IPS-20b (cell line): ENCODE measurements at regions not wholly inside any gene's neighbourhood (a gene's known extent, or its start where the extent isn't known, plus 50 kb on each side); places are given as distances from the start of the nearest gene placed in this dataset.

Experiments
- H3K27ac ChIP-seq: one replicate; pipeline ENCODE4 v1.5.1; 2013; ENCODE audit warnings: low read length
- H3K27me3 ChIP-seq: 2 replicates; pipeline ENCODE4 v1.6.1; 2013; ENCODE audit warnings: mild to moderate bottlenecking, low read length, inconsistent platforms; ENCODE audit not compliant: insufficient read depth
- H3K36me3 ChIP-seq: 2 replicates; pipeline ENCODE4 v1.6.1; 2013; ENCODE audit warnings: low read depth, mild to moderate bottlenecking, inconsistent platforms, low read length, moderate library complexity; ENCODE audit not compliant: insufficient read depth
- H3K4me1 ChIP-seq: 2 replicates; pipeline ENCODE4 v1.6.1; 2013; ENCODE audit warnings: mild to moderate bottlenecking, control low read depth, inconsistent platforms, low read length, moderate library complexity; ENCODE audit not compliant: insufficient read depth
- H3K4me3 ChIP-seq: 2 replicates; pipeline ENCODE4 v1.5.1; 2013; ENCODE audit warnings: mild to moderate bottlenecking, low read length, inconsistent platforms
- H3K9ac ChIP-seq: 2 replicates; pipeline ENCODE4 v1.6.1; 2013; ENCODE audit warnings: low read depth, mild to moderate bottlenecking, inconsistent platforms, low read length, moderate library complexity
- H3K9me3 ChIP-seq: 2 replicates; pipeline ENCODE4 v1.6.1; 2013; ENCODE audit warnings: mild to moderate bottlenecking, low read depth, low read length, inconsistent platforms; ENCODE audit not compliant: insufficient read depth

DNA sequence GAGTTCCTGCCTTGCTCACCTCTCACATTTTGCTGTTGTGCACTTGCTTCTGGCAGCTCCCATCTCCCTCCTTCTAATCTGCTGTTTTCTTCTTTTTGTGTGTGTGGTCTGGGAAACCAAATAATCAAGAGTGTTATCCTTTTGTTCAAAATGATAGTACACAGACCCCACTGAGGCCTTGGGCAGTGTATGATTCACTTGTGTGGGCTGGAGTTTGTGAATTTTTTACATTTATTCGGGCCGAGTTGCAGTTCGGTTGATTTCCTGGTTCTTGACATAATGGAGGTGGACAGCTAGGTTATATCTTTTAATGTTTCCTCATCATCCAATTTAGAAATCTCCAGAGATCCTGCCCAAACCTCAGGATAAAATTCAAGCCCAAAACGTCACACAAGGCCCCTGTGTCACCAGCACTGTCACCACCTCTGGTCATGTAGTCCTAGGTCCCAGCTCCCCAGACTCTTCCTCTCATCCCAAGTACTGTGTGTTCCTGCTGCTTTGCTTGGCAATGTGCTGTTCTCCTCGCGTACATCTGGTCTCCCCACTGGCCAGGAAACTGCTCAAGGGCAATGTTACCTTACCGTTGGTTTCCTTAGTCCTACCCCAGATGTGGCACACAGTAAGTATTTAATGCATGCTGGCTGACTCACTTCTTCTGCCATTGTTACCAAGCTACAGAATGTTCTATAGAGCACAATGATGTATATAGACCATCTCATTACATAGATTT, 55.7 kb upstream of the PHACTR2 start:
- Histone ChIP-seq H3K4me3 (no peak overlapping the region), H3K9me3 (no peaks in the 10 kb centered on the region), H3K27me3 (no peaks in the 10 kb centered on the region), H3K4me1 (no peaks in the 10 kb centered on the region; the same call in 1 of the 2 replicates), H3K9ac (no peak overlapping the region), H3K27ac (no peak overlapping the region), H3K36me3 (no peaks in the 10 kb centered on the region)

DNA sequence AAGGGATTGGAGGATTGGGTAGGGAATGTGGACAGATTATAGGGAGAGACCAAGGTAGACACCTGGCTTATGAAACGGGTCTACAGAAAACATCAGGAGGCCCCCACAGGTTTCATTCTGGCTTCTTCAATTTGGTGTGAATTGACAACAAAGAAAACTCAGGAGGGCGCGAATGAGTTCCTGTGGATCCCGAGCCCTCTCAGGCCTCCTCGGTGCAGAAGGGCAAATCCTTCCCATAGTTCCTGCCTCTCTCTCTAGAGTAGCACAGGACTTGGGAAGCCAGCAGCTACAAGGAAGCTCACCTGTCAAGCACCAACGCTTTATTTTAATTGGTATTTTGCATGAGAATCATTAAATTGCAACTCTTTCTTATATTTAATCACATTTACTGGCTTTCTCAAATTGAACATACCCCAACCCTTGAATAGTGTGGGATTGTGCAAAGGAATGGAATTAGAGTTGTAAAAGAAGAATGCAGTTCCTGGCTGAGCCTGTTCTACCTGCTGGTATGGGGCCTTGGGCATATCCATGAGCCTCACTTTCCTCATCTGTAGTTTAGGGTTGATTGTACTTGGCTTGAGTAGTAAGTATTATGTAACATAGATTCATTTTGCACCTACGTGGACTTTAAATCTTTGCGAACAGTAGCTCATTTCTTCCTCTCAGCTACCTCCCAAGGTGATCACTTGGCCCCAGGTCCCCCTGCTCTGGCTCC, 56.4 kb upstream of the PHACTR2 start:
- H3K9ac ChIP-seq, result no peak overlapping the region
- H3K27me3 ChIP-seq, result no peaks in the 10 kb centered on the region
- no peaks in the 10 kb centered on the region for H3K36me3 ChIP-seq
- H3K4me3 ChIP-seq, result no peak overlapping the region
- no peak overlapping the region for H3K27ac ChIP-seq
- no peaks in the 10 kb centered on the region for H3K9me3 ChIP-seq
- no peaks in the 10 kb centered on the region; the same call in 1 of the 2 replicates for H3K4me1 ChIP-seq

DNA sequence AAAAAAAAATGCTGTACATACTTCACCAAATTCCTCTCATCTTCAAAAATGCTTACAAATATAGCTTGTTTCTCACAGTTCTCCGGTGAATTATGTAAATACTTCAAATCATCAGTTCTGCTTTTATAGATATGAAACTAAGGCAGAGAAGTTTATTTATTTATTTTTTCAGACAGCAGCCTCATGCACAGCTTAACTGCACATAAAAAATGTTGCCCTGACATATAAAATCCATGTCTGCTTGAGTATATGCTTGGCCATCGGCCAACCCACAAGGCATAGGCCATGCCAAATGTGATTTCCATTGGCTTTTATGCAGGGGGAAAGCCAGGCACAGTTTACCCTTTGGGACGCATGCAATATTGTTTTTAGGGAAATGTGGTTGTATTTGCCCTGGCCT, 57.3 kb upstream of the PHACTR2 start:
- Histone ChIP-seq H3K9me3 (no peaks in the 10 kb centered on the region), H3K27me3 (no peaks in the 10 kb centered on the region), H3K36me3 (no peaks in the 10 kb centered on the region), H3K27ac (no peak overlapping the region), H3K9ac (no peak overlapping the region), H3K4me3 (no peak overlapping the region), H3K4me1 (no peaks in the 10 kb centered on the region; the same call in 1 of the 2 replicates)

DNA sequence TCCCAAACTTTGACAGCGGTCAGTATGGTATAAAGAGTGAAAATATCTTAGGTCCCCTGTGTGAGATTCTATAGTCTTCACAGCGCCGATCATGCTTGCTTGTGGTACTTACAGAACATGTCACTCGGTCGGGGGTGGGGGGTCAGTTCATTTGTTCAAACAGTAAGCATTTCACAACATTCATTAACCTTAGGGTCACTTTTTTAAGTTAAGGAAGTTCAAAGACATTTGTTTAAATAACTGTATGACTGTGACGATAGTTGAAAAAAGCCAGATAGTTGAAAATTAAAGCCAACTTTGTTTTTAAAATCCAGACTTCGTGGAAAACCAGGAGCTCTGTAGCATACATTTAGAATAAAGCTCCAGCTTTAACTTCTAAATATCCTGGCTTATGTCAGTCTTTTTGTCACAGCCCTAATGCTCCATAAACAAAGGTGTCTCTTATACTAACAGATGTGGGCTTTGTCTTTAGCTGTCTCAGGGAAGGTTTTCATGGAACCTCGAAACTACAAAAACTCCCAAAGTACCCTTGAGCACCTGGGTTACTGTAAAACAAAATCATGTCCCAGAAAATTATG, 57.9 kb upstream of the PHACTR2 start:
- Histone ChIP-seq H3K9me3 (no peaks in the 10 kb centered on the region), H3K27ac (no peak overlapping the region), H3K4me1 (no peaks in the 10 kb centered on the region; the same call in 1 of the 2 replicates), H3K4me3 (no peak overlapping the region), H3K9ac (no peak overlapping the region), H3K27me3 (no peaks in the 10 kb centered on the region), H3K36me3 (no peaks in the 10 kb centered on the region)

DNA sequence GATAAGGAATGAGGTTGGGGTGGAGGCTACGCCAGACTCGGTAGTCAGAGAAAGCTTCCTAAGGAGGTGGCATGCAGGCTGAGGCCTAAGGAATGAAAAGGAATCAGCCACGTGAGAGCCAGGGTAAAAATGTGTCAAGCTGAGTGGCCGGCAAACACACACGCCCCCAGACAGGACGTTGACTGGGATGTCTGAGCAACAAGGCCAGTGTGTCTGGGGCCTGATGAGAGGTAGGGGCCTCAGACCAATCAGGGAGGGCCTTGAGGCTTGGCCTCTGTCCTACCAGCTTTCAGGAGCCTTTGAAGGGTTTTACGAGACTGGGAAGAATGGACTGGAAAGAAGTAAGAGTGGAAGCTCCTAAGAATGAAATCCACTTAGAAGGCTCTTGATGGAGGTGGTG, 61.0 kb upstream of the PHACTR2 start:
- H3K4me1 ChIP-seq, result no peaks in the 10 kb centered on the region
- H3K27ac ChIP-seq, result no peak overlapping the region
- no peaks in the 10 kb centered on the region for H3K27me3 ChIP-seq
- no peaks in the 10 kb centered on the region for H3K36me3 ChIP-seq
- H3K4me3 ChIP-seq, result no peak overlapping the region
- H3K9ac ChIP-seq, result no peak overlapping the region
- H3K9me3 ChIP-seq, result no peaks in the 10 kb centered on the region

DNA sequence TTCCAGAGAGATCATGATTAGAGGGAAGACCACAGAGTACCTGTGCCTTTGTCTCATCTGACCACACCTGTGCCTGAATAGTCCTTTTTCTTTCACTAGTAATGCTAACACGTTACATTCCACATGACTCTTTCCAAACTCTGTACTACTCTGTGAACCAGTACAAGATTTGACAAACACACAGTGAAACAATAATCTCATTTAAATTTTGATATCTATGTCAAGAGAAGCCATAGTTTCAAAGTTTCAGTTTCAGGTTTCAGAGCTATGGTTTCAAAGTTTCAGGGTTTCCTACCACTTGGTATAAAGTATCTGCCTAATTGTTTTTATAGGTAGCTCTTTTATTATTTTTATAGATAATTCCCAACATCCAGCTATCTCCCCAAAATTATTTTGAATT, 62.0 kb upstream of the PHACTR2 start:
- Histone ChIP-seq H3K9me3 (no peaks in the 10 kb centered on the region), H3K9ac (no peak overlapping the region), H3K27me3 (no peaks in the 10 kb centered on the region), H3K4me3 (no peak overlapping the region), H3K27ac (no peak overlapping the region), H3K36me3 (no peaks in the 10 kb centered on the region), H3K4me1 (no peaks in the 10 kb centered on the region)

DNA sequence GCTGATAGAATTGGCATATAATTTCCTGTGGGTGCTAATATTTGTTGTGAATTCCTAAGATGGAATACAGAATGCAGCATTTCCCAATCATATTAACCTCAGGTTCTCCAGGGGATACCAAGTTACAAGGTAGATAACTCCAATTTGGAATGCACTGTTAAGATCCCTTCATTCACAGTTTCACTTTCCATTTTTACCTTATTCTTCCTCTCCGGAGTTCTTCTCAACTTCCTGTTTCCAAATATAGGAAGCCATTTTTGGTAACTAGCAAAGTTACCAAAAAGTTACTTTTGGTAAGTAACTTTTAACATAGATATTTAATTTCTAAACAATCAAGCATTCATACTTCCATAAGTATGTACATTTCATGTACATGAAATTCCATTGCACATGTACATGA, 63.5 kb upstream of the PHACTR2 start:
- Histone ChIP-seq H3K9ac (no peak overlapping the region), H3K36me3 (no peaks in the 10 kb centered on the region), H3K27me3 (no peaks in the 10 kb centered on the region), H3K4me1 (no peaks in the 10 kb centered on the region), H3K9me3 (no peaks in the 10 kb centered on the region), H3K4me3 (no peak overlapping the region), H3K27ac (no peak overlapping the region)

DNA sequence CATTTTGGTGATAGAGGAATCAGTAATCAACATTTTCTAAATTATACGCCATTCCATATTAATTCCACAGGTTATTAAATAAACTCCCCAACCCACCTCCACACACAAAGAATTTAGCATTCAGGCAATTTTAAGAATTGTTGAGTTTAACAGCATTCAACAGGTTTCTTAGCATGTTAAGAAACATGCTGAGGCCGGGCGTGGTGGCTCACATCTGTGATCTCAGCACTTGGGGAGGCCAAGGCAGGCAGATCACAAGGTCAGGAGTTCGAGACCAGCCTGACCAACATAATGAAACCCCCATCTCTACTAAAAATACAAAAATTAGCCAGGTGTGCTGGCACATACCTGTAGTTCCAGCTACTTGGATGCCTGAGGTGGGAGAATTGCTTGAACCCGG, 64.0 kb upstream of the PHACTR2 start:
- Histone ChIP-seq H3K4me3 (no peak overlapping the region), H3K9me3 (no peaks in the 10 kb centered on the region), H3K4me1 (no peaks in the 10 kb centered on the region), H3K27me3 (no peaks in the 10 kb centered on the region), H3K27ac (no peak overlapping the region), H3K9ac (no peak overlapping the region), H3K36me3 (no peaks in the 10 kb centered on the region)

DNA sequence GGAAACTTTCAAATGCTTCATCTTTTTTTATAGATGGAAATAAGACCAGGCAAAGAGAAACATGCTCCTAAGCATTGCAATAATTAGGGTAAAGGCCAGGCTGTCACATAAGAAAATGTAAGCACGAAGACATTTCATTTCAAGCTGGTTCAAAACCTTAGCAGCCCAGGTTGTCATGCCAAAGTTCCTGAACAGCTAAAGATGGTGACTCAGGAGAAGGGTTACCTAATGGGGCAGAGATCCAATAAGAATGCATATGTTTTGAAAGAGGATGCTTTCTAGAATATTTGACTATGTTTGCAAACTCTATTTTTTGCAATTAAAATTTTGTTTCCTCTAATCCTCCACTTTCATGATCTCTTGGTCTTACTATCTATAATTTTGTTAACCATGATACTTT, 65.6 kb upstream of the PHACTR2 start:
- Histone ChIP-seq H3K4me3 (no peak overlapping the region), H3K27ac (no peak overlapping the region), H3K36me3 (no peaks in the 10 kb centered on the region), H3K9ac (no peak overlapping the region), H3K4me1 (peaks cover 7% of the 10 kb centered on the region), H3K9me3 (no peaks in the 10 kb centered on the region), H3K27me3 (no peaks in the 10 kb centered on the region)

DNA sequence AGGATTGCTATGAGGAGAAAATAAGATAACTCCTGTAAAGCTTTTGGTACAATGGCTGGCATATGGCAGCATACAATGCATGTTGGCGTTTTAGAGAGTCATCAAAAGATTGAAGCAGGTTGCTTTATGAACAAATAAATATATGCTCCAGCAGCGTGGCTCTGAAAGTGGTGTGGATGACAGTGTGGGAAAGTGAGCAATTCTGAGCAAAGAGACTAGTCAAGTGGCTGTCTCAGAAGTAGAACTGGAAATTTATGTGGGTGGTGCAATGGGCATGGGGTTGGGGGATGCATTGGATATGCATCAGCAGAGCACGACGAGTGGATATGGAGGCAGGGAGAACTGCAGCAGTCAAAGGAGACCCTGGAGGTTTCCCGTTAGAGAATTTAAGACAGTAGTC, 66.2 kb upstream of the PHACTR2 start:
- peaks cover 7% of the 10 kb centered on the region for H3K4me1 ChIP-seq
- H3K27me3 ChIP-seq, result no peaks in the 10 kb centered on the region
- no peaks in the 10 kb centered on the region for H3K9me3 ChIP-seq
- no peak overlapping the region for H3K9ac ChIP-seq
- no peak overlapping the region for H3K27ac ChIP-seq
- H3K4me3 ChIP-seq, result no peak overlapping the region
- H3K36me3 ChIP-seq, result no peaks in the 10 kb centered on the region

DNA sequence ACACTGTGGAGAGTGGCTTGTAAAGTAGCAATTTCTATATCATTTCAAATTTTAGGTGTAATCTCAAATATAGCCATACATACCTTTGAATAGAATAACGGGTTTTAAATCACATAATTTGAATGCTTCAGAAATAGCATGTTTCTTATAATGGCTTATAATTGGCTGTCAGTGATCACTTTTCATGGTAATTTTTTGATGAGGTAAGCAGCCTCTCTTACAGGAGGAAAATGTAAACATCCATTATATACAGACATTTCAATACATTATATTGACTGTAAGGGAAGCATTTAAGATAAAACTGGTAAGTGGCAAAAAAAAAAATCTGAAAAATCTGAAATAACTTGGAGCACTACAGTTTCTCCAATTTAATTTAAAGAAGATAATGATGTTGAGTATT, 67.8 kb upstream of the PHACTR2 start:
- Histone ChIP-seq H3K27me3 (no peaks in the 10 kb centered on the region), H3K27ac (no peak overlapping the region), H3K4me1 (peaks cover 7% of the 10 kb centered on the region), H3K4me3 (no peak overlapping the region), H3K9me3 (no peaks in the 10 kb centered on the region), H3K9ac (no peak overlapping the region), H3K36me3 (no peaks in the 10 kb centered on the region)

DNA sequence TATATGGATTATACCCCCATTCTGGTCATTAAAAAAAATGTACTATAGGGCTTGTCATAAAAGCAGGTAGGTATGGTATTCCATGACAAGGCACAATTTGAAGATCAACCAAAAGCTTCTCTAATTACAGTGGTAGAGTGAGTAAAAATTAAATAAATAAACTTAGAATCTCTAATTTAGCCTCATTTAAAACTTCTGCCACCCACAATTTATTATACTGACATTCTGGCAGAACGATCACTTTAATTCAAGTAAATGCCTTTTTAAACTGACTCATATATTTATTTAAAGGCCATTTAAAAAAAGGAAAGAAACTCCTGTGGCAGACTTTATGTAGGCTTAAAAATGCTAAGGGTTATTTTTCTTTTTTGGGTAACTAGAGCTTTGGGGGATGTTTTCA, 68.3 kb upstream of the PHACTR2 start:
- peaks cover 7% of the 10 kb centered on the region for H3K4me1 ChIP-seq
- no peaks in the 10 kb centered on the region for H3K36me3 ChIP-seq

More for the DNA sequence above, 68.3 kb upstream of the PHACTR2 start:
- Histone ChIP-seq H3K9ac (no peak overlapping the region), H3K4me3 (no peak overlapping the region), H3K27me3 (no peaks in the 10 kb centered on the region), H3K9me3 (no peaks in the 10 kb centered on the region), H3K27ac (no peak overlapping the region)
